GM18861 (cell line): ENCODE measurements at regions not wholly inside any gene's neighbourhood (a gene's known extent, or its start where the extent isn't known, plus 50 kb on each side); places are given as distances from the start of the nearest gene placed in this dataset.

Source experiments
- ATAC-seq: cut with Tn5 transposase; IDR thresholded peaks from one replicate; pipeline ENCODE4 v1.9.1; 2021; ENCODE audit not compliant: unreplicated experiment

- ATAC-seq, result no peak
Measured at GRCh38 chr11:56932572-56933220, 56.0 kb upstream of the OR5AK2 start.

- no peak for ATAC-seq
Measured at GRCh38 chr11:56923116-56923515, 65.6 kb upstream of the OR5AK2 start.

GRCh38 chr11:56922421-56922820 lies 66.3 kb upstream of the OR5AK2 start:
- ATAC-seq, result no peak

GRCh38 chr11:56917708-56918400 lies 70.9 kb upstream of the OR5AK2 start:
- no peak for ATAC-seq

GRCh38 chr11:56916587-56916986 lies 72.1 kb upstream of the OR5AK2 start:
- ATAC-seq, result no peak

GRCh38 chr11:56916162-56916561 lies 72.6 kb upstream of the OR5AK2 start:
- ATAC-seq, result no peak

GRCh38 chr11:56911312-56911711 lies 77.4 kb upstream of the OR5AK2 start:
- ATAC-seq, result no peak

- ATAC-seq, result no peak
Measured at GRCh38 chr11:56910785-56911184, 77.9 kb upstream of the OR5AK2 start.

- ATAC-seq, result no peak
Measured at GRCh38 chr11:56910046-56910773, 78.5 kb upstream of the OR5AK2 start.

GRCh38 chr11:56909563-56909962 lies 79.2 kb upstream of the OR5AK2 start:
- ATAC-seq, result no peak

- ATAC-seq, result no peak
Measured at GRCh38 chr11:56909080-56909479, 79.6 kb upstream of the OR5AK2 start.

GRCh38 chr11:56906683-56907148 lies 82.0 kb upstream of the OR5AK2 start:
- ATAC-seq, result no peak

- ATAC-seq, result no peak
Measured at GRCh38 chr11:56905936-56906335, 82.8 kb upstream of the OR5AK2 start.

GRCh38 chr11:56905442-56905841 lies 83.3 kb upstream of the OR5AK2 start:
- ATAC-seq, result no peak

GRCh38 chr11:56898856-56899255 lies 89.9 kb upstream of the OR5AK2 start:
- ATAC-seq, result no peak

- no peak for ATAC-seq
Measured at GRCh38 chr11:56890584-56891305, 98.0 kb upstream of the OR5AK2 start.

GRCh38 chr11:56889986-56890385 lies 98.7 kb upstream of the OR5AK2 start:
- no peak for ATAC-seq

- ATAC-seq, result no peak
Measured at GRCh38 chr11:56887940-56888339, 100.8 kb upstream of the OR5AK2 start.

GRCh38 chr11:56886455-56886854 lies 102.3 kb upstream of the OR5AK2 start:
- no peak for ATAC-seq

- no peak for ATAC-seq
Measured at GRCh38 chr11:56885854-56886253, 102.9 kb upstream of the OR5AK2 start.

- peak; percentile 85 for ATAC-seq
Measured at GRCh38 chr11:56885177-56885576, 103.5 kb upstream of the OR5AK2 start.
